GM12865 (cell line): ENCODE measurements at regions not wholly inside any gene's neighbourhood (a gene's known extent, or its start where the extent isn't known, plus 50 kb on each side); places are given as distances from the start of the nearest gene placed in this dataset.
"Not testable (repeated sequence)": the region's sequence is repeated elsewhere in the genome, so short reads cannot be mapped to it uniquely, and the experiment has no call there.

Source experiments
- DNase-seq: peaks from one replicate; pipeline ENCODE4 v3.0.0; 2010; ENCODE audit warnings: low read depth
- H3K4me3 ChIP-seq: 2 replicates; pipeline ENCODE4 v1.5.1; 2011; ENCODE audit warnings: mild to moderate bottlenecking, low read depth, low read length, control low read depth
- TF ChIP-seq, protein P1 (sequence below): IDR thresholded peaks from 2 replicates; pipeline ENCODE4 v1.5.1; 2011; ENCODE audit warnings: low read length, control low read depth, low read depth, inconsistent platforms; ENCODE audit not compliant: insufficient read depth; ENCODE audit errors: missing control alignments

DNA sequence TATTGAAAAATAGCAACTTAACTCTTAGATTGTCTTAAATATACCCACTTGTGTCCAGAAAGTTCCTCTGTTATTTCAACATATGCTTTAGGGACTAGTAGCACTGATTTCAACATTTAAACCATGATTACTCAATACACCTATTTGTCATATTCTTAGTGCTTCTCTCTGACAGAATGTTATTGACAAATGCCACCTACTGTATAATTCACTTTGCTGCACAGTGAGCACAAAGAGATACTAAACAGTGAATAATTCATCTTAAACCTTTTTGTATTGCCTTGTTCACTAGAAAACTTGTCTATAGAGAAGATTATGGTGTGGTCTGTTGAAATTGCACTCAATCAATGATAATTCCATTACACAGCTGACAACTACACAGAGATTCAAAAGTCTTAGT lies 692.6 kb downstream of the PCDH17 start:
- DNase-seq = no peak
- H3K4me3 ChIP-seq = no peak overlapping the region

GRCh38 chr13:58329746-58330145 lies 698.2 kb downstream of the PCDH17 start:
- TF ChIP-seq, protein P1, sequence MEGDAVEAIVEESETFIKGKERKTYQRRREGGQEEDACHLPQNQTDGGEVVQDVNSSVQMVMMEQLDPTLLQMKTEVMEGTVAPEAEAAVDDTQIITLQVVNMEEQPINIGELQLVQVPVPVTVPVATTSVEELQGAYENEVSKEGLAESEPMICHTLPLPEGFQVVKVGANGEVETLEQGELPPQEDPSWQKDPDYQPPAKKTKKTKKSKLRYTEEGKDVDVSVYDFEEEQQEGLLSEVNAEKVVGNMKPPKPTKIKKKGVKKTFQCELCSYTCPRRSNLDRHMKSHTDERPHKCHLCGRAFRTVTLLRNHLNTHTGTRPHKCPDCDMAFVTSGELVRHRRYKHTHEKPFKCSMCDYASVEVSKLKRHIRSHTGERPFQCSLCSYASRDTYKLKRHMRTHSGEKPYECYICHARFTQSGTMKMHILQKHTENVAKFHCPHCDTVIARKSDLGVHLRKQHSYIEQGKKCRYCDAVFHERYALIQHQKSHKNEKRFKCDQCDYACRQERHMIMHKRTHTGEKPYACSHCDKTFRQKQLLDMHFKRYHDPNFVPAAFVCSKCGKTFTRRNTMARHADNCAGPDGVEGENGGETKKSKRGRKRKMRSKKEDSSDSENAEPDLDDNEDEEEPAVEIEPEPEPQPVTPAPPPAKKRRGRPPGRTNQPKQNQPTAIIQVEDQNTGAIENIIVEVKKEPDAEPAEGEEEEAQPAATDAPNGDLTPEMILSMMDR = no peak
- DNase-seq = no peak
- H3K4me3 ChIP-seq = no peak overlapping the region

More for the DNA sequence above, 692.6 kb downstream of the PCDH17 start:
- TF ChIP-seq, protein P1 = no peak

DNA sequence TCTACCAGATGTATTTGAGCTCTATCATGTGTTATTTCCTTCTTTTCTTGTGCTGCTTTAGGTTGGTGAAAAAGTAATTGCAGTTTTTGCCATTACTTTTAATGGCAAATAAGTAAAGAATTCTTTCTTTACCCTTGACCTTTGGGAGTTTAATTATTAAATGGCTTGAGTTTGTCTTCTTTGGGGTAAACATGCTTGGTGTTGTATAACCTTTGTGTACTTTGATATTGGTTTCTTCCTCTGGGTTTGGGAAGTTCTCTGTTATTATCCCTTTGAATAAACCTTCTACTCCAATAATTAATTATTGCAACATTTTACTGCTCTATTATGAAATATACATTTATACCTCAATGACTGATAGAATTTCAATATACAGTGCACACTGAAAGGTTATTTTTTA lies 709.4 kb downstream of the PCDH17 start:
- no peak overlapping the region for H3K4me3 ChIP-seq
- TF ChIP-seq, protein P1 = no peak

GRCh38 chr13:58341318-58341717 lies 709.8 kb downstream of the PCDH17 start:
- TF ChIP-seq, protein P1 = no peak
- no peak overlapping the region for H3K4me3 ChIP-seq
- DNase-seq = no peak

More for the DNA sequence above, 709.4 kb downstream of the PCDH17 start:
- DNase-seq = no peak

DNA sequence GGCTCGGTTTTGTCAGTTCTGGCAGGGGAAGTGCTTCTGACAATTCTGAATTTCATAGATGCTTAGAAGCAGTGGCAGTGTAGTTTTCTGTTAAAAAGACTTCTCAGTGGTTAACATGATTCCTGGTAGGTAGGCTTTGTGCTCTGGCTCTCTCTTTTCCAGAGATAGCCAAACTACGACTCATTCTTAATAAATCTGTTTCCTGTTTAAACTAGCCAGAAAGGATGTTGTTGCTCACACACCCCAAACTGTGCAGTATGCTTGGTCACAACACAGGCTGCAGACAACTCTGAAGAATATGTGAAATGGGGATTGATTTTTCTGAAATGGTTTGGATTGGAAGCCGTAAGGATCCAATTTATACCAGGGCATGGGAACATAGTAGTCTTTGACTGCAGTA lies 711.5 kb downstream of the PCDH17 start:
- TF ChIP-seq, protein P1 = no peak
- no peak for DNase-seq
- no peak overlapping the region for H3K4me3 ChIP-seq

DNA sequence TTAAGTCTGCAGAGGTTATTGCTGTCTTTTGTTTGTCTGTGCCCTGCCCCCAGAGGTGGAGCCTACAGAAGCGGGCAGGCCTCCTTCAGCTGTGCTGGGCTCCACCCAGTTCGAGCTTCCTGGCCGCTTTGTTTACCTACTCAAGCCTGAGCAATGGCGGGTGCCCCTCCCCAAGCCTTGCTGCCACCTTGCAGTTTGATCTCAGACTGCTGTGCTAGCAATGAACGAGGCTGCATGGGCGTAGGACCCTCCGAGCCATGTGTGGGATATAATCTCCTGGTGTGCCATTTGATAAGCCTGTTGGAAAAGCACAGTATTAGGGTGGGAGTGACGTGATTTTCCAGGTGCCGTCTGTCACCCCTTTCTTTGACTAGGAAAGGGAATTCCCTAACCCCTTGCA lies 720.6 kb downstream of the PCDH17 start:
- not testable (repeated sequence) for H3K4me3 ChIP-seq, DNase-seq

- TF ChIP-seq, protein P1 = no peak
- H3K4me3 ChIP-seq = no peak overlapping the region
- DNase-seq = no peak
Observed at GRCh38 chr13:58369936-58370335, 738.4 kb downstream of the PCDH17 start.
